NCI-H510A (cell line): ENCODE measurements at regions not wholly inside any gene's neighbourhood (a gene's known extent, or its start where the extent isn't known, plus 50 kb on each side); places are given as distances from the start of the nearest gene placed in this dataset.
A peak's percentile ranks its signal among the peaks of the same experiment; 100 is the strongest.

Source experiments
- DNase-seq: peaks from one replicate; lab custom pipeline; 2025; lab: John Stamatoyannopoulos, UW

DNA sequence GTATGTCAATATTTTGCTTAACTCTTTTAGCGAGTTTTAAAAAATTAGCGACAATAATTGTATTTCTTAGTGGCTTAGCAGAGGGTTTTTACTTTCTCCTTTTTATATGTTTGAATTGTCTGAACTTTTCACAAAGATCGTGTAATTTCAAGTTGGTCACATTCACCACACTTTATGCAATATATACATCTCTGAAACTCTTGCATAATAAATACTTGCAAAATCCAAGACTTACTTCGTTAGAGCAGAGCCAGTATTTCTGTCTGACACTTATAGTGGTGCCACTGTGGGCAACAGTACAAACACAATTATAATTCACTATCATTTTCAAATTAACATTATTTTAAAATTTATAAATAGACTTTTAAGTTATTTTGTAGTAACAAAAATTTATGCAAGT lies 62.0 kb downstream of the SUCNR1 start:
- DNase-seq, result no peak

DNA sequence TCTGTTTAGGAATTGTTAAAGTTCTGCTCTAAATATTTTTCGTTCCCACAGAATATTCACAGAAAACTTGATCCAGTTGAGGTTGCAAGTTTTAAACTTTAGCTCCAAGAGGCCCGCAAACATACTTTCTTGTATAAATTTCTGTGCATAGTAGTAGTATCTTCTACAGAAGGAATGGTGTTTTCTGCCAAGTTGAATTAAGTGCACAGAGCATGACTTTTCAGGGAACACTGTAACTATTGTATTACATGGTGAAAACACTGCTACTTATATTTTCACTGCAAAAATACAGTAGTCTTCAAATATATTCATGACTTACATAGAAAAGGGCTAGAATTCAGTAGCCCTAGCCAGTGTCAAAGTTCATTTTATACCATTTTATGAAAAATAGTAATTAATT lies 67.0 kb downstream of the SUCNR1 start:
- DNase-seq, result no peak

DNA sequence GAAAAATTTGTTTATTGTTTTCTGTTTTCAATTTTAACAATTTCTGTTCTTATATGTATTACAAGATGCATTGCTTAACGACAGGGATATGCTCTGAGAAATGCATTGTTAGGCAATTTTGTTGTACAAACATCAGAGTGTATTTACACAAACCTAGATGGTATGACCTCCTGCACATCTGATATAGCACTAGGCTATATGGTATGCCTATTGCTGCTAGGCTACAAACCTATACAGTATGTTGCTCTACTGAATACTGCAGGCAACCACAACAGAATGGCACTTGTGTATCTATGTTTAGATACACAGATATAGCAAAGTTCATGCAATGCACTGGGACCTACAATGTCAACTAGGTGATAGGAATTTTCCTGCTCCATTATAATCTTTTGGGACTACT lies 70.1 kb downstream of the SUCNR1 start:
- no peak for DNase-seq

DNA sequence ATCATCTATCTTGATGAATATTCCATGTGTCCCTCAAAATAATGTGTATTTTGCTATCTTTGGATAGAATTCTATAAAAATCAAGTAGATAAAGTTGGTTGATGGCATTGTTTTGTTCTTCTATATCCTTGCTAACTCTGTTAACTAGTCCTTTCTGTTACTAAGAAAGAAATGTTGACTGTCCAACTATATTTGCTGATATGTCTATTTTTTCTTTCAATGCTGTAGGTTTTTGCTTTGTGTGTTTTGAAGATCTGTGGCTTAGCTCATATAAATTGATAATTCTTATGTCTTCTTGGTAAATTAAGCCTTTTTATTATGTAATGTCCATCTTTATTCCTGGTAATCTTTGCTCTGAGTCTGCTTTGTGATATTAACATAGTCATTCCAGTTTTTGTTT lies 70.9 kb downstream of the SUCNR1 start:
- DNase-seq, result no peak

DNA sequence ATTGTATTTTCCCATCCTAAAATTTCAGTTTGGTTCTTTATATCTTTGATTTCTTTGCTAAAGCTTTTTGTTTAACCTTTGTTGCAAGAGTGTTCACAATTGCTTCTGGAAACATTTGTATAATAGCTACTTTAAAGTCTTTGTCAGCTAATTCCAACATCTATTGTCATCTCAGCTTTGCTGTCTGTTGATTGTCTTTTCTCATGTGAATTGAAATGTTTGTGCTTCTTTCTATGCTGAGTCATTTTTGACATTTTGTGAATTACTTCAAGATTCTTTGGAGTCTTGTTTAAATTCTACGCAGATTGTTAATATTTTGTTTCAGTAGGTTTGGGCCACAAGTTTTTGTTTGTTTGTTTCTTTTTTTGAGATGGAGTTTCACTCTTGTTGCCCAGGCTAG lies 73.2 kb downstream of the SUCNR1 start:
- DNase-seq, result no peak

DNA sequence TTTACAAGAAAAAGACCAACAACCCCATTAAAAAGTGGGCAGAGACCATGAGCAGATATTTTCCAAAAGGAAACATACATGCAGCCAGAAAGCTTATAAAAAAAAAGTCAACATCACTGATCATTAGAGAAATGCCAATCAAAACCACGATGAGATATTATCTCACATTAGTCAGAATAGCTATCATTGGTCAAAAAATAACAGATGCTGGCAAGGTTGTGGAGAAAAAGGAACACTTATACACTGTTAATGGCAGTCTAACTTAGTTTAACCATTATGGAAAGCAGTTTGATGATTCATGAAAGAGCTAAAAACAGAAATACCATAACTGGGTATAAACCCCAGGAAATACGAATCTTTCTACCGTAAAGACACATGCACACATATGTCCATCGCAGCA lies 76.3 kb downstream of the SUCNR1 start:
- no peak for DNase-seq

DNA sequence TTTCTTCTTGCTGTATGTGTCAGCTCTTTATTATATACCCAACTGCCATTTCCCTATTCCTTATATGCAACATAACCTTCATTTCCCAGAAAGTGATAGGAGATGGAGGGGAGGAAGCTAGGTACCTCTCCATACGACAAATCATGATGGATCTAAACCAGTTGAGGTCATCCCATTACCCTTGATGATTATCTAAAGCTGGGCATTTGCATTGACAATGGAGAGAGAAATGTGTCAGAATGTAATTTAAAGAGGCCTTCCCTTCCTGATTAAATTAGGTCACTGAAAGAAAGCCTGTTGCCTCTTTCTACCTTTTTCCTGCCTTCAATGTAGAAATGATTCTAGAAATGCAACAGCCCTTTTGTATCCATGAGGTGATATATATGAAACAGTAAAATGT lies 81.9 kb downstream of the SUCNR1 start:
- no peak for DNase-seq

DNA sequence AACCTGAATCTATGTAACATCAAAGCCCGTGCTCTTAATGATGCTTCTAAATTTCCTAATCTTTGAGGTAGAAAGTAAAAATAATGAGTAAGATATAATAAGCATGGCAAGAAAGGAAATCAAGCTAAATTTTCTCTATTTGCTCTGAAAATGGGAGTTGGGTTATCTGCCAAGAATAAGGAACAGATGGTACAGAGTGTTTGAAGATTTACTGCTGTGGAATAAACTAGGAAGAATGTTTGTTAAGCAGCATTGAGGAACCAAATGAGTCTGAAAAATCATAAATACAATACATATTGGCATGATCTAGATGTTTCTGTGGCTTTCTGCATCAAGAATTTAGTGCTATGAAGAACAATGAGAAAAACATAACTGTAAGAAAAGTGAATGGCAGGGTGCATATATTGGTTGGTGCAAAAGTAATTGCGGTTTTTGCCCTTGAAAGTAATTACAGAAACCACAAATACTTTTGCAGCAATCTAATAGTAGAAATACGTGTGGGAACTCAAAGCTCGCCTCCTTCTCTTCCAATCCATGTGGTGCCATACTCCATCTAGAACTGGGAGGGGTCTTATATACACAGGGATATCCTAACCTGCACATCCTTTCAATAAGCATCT lies 87.6 kb downstream of the SUCNR1 start:
- DNase-seq, result no peak

DNA sequence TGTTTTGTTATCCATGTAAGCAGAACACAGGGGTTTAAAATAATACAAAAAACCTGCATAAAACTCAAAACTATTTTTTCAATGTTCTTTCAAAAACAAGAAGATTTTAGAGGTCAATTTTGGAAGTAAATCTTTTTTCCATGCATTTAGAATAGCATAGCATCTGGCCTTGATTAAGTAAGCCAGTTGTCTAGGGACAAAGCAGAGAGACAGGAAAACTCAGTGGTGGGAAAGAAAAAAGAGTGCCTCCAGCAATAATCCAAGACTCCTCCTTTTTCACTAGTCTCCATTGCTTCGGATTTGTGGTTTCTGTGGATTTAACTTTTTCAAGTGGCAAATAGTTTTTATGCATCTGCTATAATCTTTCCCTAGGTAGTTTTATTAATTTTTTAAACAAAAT lies 88.9 kb downstream of the SUCNR1 start:
- DNase-seq, result no peak

DNA sequence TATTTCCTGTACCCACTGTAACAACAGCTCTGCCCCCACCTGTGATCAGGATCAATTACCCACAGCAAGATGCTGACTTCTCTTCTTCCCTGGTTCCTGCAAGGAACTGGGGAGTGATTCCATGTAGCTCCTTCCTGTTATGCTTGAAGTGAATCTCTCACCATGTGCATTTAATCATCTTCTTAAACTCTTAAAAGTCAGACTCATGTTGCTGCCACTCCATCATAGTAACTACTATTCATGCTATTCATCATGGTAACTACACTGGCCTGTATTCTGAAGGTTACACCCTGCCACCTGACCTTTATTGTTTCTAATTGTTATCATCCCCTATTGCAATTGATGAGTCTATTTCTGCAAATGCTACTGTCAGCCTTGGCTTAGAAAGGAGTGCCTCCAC lies 89.5 kb downstream of the SUCNR1 start:
- DNase-seq, result no peak

DNA sequence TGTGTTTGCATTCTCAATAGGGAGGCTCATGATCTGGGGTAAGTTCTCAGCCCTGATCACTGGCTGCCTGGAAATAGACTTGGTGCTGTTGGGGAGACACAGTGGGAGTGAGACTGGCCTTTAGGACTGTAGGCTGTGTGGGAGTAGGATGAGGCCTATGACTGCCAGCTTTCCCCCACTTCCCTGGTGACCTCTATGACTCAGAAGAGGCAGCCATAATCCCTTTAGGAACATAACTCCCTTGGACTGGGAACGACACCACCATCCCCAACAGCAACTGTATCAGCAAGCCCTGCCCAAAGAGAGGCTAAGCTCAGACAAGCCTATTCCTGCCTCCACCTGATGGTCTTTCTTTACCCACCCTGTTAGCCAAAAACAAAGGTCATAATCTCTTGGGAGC lies 91.3 kb downstream of the SUCNR1 start:
- DNase-seq, result no peak

DNA sequence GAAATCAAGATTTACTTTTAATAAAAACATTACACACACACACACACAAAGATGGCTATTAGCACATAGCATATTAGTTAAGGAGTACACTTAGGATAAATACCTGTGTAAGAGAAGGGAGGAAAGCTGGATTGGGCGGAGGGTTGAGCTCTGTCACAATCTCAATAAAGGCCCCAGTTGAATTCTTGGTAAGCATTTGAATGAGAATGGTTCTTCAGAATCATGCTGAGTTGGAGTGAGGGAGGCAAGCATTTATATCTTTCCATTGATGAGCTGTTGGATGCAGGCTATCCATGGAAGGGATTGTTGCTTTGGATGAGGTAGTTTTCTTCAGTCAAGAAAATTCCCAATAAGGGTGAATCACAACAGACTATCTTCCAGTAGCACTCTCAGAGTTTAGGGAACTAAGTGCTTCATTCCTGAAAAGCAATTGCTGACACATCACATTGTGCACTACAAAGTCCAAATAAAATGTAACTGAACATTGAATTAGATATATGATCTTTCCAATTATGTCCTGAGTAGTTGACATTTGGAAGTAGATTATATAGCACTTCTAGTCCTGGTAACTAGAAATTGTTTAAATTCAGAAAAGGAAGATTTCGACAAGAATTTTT lies 95.7 kb downstream of the SUCNR1 start:
- DNase-seq, result no peak

DNA sequence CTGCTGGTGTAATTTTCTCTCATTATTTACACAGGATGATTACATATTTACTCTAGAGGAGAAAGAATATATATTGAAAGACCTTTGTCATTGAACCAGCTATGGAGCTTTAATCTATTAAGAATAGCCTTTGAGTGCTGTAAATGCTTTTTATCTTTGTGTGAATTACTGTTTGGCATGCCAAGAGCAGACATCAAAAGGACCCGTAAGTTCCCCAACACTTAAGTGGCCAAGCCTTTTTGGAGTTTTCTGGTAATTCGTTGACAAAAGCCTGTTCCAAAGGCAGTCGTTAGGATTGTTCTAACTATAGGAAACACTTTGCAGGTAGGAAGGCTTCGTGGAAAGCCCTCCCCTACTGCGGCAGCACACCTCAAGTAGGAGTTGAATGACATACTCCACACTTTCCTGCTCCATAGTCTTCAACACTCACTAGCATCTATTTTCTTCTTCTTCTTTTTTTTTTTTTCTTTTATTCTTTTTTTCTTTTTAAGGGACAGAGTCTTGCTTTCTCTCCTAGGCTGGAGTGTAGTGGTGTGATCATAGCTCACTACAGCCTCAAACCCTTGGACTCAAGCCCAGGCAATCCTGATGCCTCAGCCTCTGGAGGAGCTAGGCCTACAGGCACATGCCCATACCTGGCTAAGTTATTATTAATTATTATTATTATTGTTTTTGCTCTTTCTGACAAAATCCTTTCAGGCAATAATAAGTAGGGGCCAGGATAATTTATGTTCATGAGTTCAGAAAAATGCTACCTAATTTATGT lies 98.6 kb downstream of the SUCNR1 start:
- DNase-seq, result peak; percentile 6

DNA sequence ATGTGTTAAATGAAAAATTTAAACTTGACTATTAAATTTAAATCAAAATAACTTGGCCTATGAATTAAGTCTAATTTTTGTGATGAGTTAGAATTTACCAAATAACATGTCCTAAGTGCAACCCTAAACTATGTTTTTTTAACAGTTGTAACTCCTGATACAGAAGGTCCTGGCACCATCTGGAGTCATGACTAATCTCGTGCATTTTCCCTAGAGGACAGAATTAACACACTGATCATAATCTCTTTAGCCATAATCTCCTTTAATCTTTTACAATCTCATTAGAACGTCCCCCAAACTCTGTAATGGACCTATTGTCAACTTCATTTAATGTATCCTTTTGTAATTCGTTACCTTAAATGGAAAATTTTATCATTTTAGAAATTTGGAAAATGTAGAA lies 100.6 kb downstream of the SUCNR1 start:
- no peak for DNase-seq

DNA sequence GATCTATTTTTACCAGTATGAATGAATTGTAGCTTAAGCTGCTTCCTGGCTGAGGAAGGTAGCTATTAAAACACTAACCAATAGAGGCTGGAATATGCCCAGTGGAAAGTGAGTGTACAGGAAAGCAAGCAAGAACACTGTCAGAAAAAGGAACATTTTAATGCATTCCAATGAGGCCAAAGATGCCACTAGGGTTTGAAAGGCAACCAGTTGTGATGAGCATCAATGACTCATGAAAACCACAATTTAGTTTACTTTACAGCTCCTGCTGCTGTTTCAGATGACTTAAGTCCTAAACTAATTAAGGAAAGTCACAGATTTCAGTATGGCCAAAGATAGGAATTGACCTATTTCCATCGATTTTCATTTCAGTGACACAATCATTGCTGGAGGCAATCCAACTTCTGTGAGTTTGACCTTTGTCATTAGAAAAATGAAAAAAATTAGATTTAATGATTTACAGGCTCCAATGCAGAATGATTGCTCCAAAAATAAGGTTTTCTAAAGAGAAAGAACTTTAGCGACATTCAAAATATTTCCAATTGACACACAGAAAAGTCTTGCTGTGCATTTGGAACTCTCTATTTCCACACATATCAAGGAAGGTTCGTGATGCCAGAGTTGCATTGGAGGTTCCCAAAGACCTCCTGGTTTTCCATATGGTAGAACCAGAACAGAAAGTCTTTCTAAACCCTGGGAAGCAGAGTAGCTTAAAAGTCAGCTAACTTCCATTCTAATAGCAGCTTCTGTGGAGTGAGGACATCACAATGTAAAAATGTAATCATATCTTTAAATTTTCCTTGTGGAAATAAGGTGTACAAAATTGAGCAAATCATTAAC lies 103.0 kb downstream of the SUCNR1 start:
- no peak for DNase-seq

DNA sequence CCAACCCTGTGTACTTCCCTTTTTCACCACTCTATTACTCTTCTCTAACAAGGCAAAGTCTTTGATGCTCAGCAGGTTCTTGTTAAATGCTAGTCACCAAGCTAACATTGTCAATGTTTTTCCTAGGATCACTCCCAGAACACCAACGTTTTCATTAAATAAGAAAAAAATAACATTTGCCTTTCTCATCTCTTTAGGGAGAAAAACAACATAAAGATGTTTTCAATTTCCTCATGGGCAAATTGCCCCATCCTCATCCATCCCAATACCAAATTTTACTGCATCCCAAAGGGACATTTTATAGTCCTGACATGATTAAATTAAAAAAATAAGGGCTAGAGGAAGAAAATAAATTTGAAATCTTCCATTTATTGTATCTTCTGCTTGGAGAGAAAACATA lies 106.5 kb downstream of the SUCNR1 start:
- DNase-seq, result no peak

DNA sequence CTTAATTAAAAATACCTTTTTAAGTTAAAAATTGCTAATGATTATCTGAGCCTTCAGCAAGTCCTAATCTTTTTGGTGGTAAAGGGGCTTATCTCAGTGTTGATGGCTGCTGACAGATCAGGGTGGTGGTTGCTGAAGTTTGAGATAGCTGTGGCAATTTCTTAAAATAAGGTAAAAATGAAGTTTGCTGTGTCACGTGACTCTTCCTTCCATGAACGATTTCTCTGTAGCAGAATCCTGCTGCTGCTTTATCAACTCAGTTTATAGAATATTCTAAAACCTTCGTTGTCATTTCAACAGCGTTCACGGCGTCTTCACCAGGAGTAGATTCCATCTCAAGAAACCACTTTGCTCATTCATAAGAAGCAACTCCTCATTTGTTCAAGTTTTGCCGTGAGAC lies 110.1 kb downstream of the SUCNR1 start:
- DNase-seq, result no peak

DNA sequence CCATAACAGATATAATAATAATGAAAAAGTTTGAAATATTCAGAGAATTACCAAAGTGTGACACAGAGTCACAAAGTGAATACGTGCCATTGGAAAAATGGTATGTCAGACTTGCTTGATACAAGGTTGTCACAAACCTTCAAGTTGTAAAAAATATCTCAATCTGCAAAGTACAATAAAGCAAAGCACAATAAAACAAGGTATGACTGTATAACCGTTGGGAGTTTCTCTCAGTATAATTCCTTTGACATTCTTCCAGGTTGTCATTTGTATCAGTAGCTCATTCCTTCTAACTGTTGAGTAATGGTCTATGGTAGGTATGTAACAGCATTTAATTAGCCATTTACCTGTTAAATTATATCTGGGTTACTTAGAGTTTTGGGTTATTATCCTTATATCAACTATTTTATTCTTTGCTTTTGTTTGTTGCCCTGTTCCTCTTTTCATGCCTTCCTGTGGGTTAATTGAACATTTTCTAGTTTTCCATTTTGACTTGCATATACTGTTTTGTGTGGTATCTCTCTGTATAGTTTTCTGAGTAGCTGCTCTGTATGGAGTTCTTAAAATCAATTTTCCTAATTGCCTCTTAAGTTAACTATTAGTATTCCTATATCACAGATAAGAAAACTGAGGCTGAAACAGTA lies 112.5 kb downstream of the SUCNR1 start:
- DNase-seq, result no peak

DNA sequence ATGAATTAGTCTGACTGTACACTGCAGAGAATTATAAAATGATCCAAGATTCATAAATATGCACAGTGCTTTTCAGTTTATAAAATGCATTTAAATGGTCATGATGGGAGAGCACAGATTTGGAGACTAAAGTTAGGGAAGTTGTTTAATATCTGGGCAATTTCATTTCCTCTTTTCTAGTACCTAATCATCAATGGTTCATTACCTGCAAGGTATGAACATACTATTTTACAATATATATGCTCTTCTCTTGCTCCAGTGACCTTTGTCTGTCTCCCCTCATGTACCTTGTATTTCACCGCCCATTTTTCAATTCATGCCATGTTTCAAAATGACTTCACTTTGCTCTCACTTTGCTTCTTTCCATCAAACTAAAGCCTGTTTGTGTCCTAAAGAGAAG lies 114.5 kb downstream of the SUCNR1 start:
- DNase-seq, result no peak

DNA sequence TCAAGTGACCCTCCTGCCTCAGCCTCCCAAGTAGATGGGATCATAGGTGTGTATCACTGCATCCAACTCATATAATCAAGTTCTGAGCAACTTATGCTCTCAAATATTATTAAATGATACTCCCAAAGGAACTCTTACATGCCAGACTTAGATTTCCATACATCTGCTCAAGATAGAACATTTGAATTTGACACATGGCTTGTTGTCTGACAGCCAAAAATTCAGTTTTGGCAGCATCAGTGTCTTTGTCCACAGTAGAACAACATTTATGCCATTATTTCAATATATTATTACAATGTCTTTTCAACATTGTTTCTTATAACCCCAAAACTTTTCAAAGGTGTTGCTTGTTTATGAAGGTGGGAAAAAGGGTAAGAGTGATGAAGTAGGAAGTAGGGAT lies 116.2 kb downstream of the SUCNR1 start:
- DNase-seq, result no peak

DNA sequence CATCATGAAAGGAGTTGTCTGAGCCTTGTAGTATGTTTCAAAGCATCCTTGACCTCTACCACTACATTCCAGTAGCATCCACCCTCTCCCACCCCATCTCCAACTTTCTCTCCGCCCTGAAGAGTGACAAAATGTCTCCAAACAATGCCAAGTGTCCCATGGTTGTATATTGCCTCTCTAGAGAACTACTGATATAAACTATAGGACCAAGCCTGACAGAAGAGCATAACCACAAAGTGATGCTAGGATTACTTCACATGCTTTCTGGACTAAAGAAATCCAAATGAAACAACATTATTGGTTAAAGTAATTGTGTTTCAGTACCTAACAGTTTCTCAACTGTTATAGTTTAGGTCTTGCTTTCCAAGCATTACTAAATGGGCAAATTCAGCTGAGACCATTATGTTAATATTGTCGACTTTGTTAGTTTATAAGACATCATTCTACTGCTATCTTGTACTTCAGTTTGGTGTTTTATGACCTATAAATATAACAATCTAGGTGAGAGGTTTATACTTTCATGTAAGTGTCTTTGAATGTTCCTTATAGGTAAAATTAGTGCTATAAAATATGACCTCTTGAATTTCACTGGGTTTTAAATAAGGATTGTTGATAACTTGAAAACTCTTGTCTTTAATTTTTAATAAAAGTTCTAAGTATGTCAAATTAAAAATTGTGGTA lies 117.4 kb downstream of the SUCNR1 start:
- no peak for DNase-seq
